Astrocyte of the cerebellum (primary cell): ENCODE measurements at regions not wholly inside any gene's neighbourhood (a gene's known extent, or its start where the extent isn't known, plus 50 kb on each side); places are given as distances from the start of the nearest gene placed in this dataset.

Experiments
- DNase-seq: peaks from one replicate; pipeline ENCODE4 v3.0.0-alpha.2; 2011; ENCODE audit warnings: low read depth
- H3K4me3 ChIP-seq: 2 replicates; pipeline ENCODE4 v1.5.1; 2011; ENCODE audit warnings: mild to moderate bottlenecking, low read depth, low read length, moderate library complexity
- in situ Hi-C: cut with HindIII; loops from 2 replicates; pipeline ENCODE4 v1.10.0; 2017; ENCODE audit warnings: low sequenced_read_pairs
- TF ChIP-seq, protein P1 (sequence below): IDR thresholded peaks from 2 replicates; pipeline ENCODE4 v1.5.1; 2012; ENCODE audit warnings: low read length, low read depth, moderate library complexity, mild to moderate bottlenecking; ENCODE audit errors: missing control alignments

DNA sequence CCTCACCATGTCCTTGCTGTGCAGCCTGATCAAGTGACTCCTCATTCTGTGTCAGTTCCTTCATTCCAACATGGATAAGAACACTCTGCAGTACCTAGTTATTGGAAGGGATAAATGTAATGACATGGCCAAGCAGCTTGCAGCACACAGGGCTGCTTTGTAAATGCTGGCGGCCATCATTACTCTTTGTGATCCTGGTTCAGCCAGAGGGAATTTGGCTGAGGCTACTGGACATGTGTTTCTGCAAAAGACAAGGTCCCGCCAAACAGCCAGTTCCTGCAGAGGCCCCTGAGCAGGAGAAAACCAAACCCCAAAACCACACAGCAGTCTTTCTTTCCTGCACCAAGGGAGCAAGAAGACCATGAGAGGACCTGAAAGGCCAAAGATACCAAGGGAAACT, 495.8 kb downstream of the AJAP1 start:
- no peak overlapping the region for H3K4me3 ChIP-seq
- TF ChIP-seq, protein P1, sequence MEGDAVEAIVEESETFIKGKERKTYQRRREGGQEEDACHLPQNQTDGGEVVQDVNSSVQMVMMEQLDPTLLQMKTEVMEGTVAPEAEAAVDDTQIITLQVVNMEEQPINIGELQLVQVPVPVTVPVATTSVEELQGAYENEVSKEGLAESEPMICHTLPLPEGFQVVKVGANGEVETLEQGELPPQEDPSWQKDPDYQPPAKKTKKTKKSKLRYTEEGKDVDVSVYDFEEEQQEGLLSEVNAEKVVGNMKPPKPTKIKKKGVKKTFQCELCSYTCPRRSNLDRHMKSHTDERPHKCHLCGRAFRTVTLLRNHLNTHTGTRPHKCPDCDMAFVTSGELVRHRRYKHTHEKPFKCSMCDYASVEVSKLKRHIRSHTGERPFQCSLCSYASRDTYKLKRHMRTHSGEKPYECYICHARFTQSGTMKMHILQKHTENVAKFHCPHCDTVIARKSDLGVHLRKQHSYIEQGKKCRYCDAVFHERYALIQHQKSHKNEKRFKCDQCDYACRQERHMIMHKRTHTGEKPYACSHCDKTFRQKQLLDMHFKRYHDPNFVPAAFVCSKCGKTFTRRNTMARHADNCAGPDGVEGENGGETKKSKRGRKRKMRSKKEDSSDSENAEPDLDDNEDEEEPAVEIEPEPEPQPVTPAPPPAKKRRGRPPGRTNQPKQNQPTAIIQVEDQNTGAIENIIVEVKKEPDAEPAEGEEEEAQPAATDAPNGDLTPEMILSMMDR = no peak
- in situ Hi-C loops = no loop called here
- no peak for DNase-seq

DNA sequence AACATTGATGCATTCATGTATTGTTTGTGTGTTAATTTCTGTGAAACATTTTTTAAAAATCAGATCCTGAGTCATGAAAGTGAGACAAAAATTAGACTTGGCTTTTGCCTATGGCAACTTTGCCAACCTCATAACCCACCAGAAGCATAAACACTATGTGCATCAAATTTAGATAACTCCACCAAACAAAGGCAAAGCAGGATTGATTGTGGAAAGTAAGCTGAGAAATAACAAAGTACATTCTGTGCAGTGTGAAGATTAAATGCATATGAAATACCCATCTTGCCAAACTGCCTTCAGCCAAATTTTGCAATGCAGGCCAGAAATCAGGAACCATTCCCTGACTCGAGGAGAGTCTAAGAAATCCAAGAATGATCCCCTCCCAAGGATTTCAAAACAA, 493.4 kb downstream of the AJAP1 start:
- in situ Hi-C loops = no loop called here
- no peak overlapping the region for H3K4me3 ChIP-seq
- no peak for DNase-seq
- TF ChIP-seq, protein P1 = no peak

DNA sequence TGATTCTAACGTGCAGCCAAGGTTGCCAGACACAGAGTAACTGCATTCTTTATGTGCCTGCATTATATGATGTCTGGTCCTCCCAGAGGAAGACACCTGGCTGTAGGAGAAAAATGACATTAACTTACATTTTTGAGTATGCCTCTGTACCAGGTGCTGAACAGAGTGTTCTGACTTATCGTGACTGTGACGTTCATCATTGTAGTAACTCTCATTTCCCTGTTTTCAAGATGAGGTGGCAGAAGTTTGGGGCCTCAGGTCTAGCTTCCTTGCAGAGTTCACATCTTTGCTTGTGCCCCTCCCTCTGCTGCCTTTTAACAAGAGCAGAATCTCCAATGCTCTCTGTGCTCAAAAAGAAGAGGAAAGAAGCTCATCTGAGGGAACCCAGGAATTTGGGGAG, 488.0 kb downstream of the AJAP1 start:
- TF ChIP-seq, protein P1 = no peak
- H3K4me3 ChIP-seq = no peak overlapping the region
- no peak for DNase-seq
- in situ Hi-C loops = no loop called here

DNA sequence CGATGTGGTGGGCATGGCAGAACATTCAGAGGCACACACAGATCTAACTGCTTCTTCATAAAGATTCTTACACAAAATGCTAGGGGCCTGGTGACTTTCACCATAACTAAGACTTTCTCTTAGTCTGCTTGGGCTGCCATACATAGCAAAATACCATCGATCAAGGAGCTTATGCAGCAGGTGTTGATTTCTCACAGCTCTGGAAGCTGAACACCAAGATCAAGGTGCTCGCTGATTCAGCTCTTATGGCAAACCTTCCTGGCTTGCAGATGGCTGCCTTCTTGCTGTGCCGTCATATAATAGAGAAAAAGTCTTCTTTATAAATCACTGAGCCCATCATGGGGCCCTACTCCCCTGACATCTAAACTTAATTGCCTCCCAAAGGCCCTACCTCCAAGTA, 487.3 kb downstream of the AJAP1 start:
- H3K4me3 ChIP-seq = no peak overlapping the region
- TF ChIP-seq, protein P1 = no peak
- DNase-seq = no peak
- in situ Hi-C loops = no loop called here

DNA sequence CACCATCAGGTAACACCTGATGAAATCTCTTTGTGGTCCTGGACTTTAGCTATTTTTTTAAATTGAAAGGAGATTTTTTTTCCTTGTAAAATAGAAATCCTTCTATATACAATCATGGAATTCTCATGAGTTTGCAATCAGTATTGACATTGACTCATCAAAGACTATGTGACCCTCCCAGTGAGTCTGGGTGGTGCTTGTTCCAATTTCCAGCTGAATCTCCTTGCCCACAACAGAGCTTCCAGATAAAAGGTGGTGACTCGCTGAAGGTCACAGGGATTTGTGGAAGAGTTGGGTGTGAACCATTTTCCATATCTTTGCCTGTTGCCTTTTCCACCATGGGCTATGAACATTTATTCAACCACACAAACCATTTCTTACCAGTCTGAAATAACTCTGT, 486.6 kb downstream of the AJAP1 start:
- in situ Hi-C loops = no loop called here
- DNase-seq = no peak
- no peak overlapping the region for H3K4me3 ChIP-seq
- TF ChIP-seq, protein P1 = no peak

DNA sequence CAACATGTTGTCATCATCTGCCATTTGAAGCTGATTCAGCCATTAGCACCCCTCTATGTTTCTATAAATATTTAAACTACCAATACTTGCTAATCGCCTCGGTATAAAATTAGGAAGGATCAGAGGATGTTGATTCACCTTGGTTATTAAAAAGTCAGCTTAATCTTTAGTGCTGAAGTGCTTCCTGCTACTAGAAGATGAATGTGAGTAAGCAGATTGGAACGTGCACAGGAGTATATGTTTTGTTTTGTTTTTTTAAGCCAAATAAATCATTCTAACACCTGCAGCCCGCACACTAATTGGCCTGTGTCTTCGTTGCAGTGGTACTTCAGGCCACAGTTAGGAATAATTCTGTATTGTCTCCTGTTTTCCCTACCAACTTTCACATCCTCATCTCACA, 485.7 kb downstream of the AJAP1 start:
- TF ChIP-seq, protein P1 = no peak
- in situ Hi-C loops = no loop called here
- no peak for DNase-seq
- no peak overlapping the region for H3K4me3 ChIP-seq
